GM12878 (cell line): ENCODE measurements at regions not wholly inside any gene's neighbourhood (a gene's known extent, or its start where the extent isn't known, plus 50 kb on each side); places are given as distances from the start of the nearest gene placed in this dataset.

Experiments used
- ATAC-seq: fragments of 200-7000 bp; cut with Tn5 transposase; 3 replicates; pipeline ENCODE4 v1.9.1; 2020; ENCODE audit warnings: mild to moderate bottlenecking, moderate library complexity
- BruUV-seq: library from RNA; stranded (reverse); fragments of 400-500 nt; replicated peaks from 2 replicates; lab custom pipeline; 2021; lab: Mats Ljungman, UMichigan
- CTCF ChIA-PET: fragments of 300-600 bp; sonication (Branson Sonifier 250); formaldehyde crosslinking; extraction: SDS; loops from one replicate; lab custom pipeline; 2021; ENCODE audit warnings: inconsistent platforms; lab: Yijun Ruan, JAX
- POLR2A ChIA-PET: fragments of 350-600 bp; formaldehyde crosslinking; extraction: SDS; loops from one replicate; lab custom pipeline; 2021; ENCODE audit warnings: inconsistent platforms; lab: Charles Lee
- RAD21 ChIA-PET: fragments of 300-600 bp; sonication (Branson Sonifier 250); formaldehyde crosslinking; loops from one replicate; lab custom pipeline; 2023; ENCODE audit warnings: antibody characterized with exemption; ENCODE audit not compliant: unreplicated experiment; lab: Charles Lee
- SMC1A ChIA-PET: fragments of 300-600 bp; sonication (Branson Sonifier 250); formaldehyde crosslinking; loops from one replicate; lab custom pipeline; 2023; ENCODE audit not compliant: unreplicated experiment, uncharacterized antibody; lab: Charles Lee
- DNase-seq: peaks from one replicate; pipeline ENCODE4 v3.0.0-alpha.2; 2011; ENCODE audit warnings: low read depth, low spot score
- FAIRE-seq: peaks from 3 replicates; lab custom pipeline; 2011; peaks lifted over from hg19 to GRCh38; lab: Jason Lieb, UNC
- H2AFZ ChIP-seq: 2 replicates; pipeline ENCODE4 v1.6.0; 2011; ENCODE audit warnings: low read depth, low read length, control low read depth; ENCODE audit not compliant: control insufficient read depth
- H3K27ac ChIP-seq: 2 replicates; pipeline ENCODE4 v1.5.1; 2011; ENCODE audit warnings: control low read depth; ENCODE audit not compliant: control insufficient read depth, insufficient read depth
- H3K27me3 ChIP-seq, 2 experiments: replicated peaks in 1 of 2; 2 replicates each; pipeline versions ENCODE4 v1.6.0 to v1.6.1; 2011; ENCODE audit warnings: low read length in 1 of 2; ENCODE audit not compliant: control insufficient read depth in 2 of 2, insufficient read depth in 2 of 2
- H3K36me3 ChIP-seq, 2 experiments: 2 replicates each; pipeline ENCODE4 v1.5.1; 2011; ENCODE audit warnings: low read length in 1 of 2; ENCODE audit not compliant: control insufficient read depth in 2 of 2, insufficient read depth in 2 of 2
- H3K4me1 ChIP-seq: 2 replicates; pipeline ENCODE4 v1.6.1; 2011; ENCODE audit warnings: mild to moderate bottlenecking, low read length, moderate library complexity, mixed read lengths; ENCODE audit not compliant: control insufficient read depth, insufficient read depth
- H3K4me2 ChIP-seq: 2 replicates; pipeline ENCODE4 v1.6.0; 2011; ENCODE audit warnings: control low read depth; ENCODE audit not compliant: control insufficient read depth, insufficient read depth
- H3K4me3 ChIP-seq: fragments of 200-600 bp; sonication (generic); 2 replicates; pipeline ENCODE4 v1.5.1; 2016
- H3K79me2 ChIP-seq: 2 replicates; pipeline ENCODE4 v1.6.0; 2011; ENCODE audit warnings: low read length; ENCODE audit not compliant: control insufficient read depth, insufficient read depth
- H3K9ac ChIP-seq: 2 replicates; pipeline ENCODE4 v1.8.0; 2011; ENCODE audit warnings: low read length, control low read depth, mixed read lengths; ENCODE audit not compliant: control insufficient read depth, insufficient read depth
- H3K9me3 ChIP-seq: replicated peaks from 3 replicates; pipeline ENCODE4 v1.5.1; 2011; ENCODE audit warnings: mild to moderate bottlenecking, low read length; ENCODE audit not compliant: control insufficient read depth, insufficient read depth
- H4K20me1 ChIP-seq: 2 replicates; pipeline ENCODE4 v1.6.0; 2011; ENCODE audit not compliant: control insufficient read depth, insufficient read depth
- ATF3 ChIP-seq: IDR thresholded peaks from 2 replicates; pipeline ENCODE4 v1.6.1; 2011; ENCODE audit warnings: low read depth, mild to moderate bottlenecking, low read length, moderate library complexity, borderline replicate concordance; ENCODE audit errors: extremely low read depth
- BHLHE40 ChIP-seq, 2 experiments: fragments of 450-650 bp in 1 of 2; IDR thresholded peaks; 2 replicates each; pipeline ENCODE4 v1.6.1; 2011 to 2017; ENCODE audit warnings: low read depth in 2 of 2, borderline replicate concordance in 1 of 2, improper control_type of control experiment in 1 of 2, low read length in 1 of 2, mild to moderate bottlenecking in 1 of 2
- CBFB ChIP-seq: IDR thresholded peaks from 2 replicates; pipeline ENCODE4 v1.6.1; 2016; ENCODE audit warnings: antibody characterized with exemption, low read depth
- CREB1 ChIP-seq: IDR thresholded peaks from 2 replicates; pipeline ENCODE4 v1.6.1; 2012; ENCODE audit warnings: low read depth, mild to moderate bottlenecking, inconsistent platforms
- HSF1 ChIP-seq: fragments of 150-350 bp; IDR thresholded peaks from 2 replicates; pipeline ENCODE4 v1.6.1; 2014; ENCODE audit warnings: mild to moderate bottlenecking, low read depth, low read length
- IKZF2 ChIP-seq, 2 experiments: fragments of 450-650 bp; IDR thresholded peaks; 2 replicates each; pipeline ENCODE4 v1.6.1; 2017; ENCODE audit warnings: mild to moderate bottlenecking in 2 of 2, moderate library complexity in 2 of 2
- MTA3 ChIP-seq: IDR thresholded peaks from 2 replicates; pipeline ENCODE4 v1.6.1; 2012; ENCODE audit warnings: low read length, inconsistent platforms, borderline replicate concordance
- RB1 ChIP-seq: fragments of 450-650 bp; formaldehyde crosslinking; IDR thresholded peaks from 2 replicates; pipeline ENCODE4 v1.6.1; 2017; ENCODE audit warnings: mild to moderate bottlenecking, borderline replicate concordance
- RUNX3 ChIP-seq: IDR thresholded peaks from 2 replicates; pipeline ENCODE4 v1.6.1; 2012; ENCODE audit warnings: low read length, inconsistent platforms
- SMAD1 ChIP-seq: fragments of 450-650 bp; IDR thresholded peaks from 2 replicates; pipeline ENCODE4 v1.6.1; 2018; ENCODE audit warnings: mild to moderate bottlenecking, low read depth; ENCODE audit not compliant: partially characterized antibody
- SPI1 ChIP-seq: IDR thresholded peaks from 2 replicates; pipeline ENCODE4 v1.6.1; 2011; ENCODE audit warnings: low read depth, mild to moderate bottlenecking, low read length, moderate library complexity, borderline replicate concordance; ENCODE audit not compliant: insufficient read depth
- TAF1 ChIP-seq: IDR thresholded peaks from 2 replicates; pipeline ENCODE4 v1.6.1; 2011; ENCODE audit warnings: mild to moderate bottlenecking, low read depth, low read length, borderline replicate concordance
- ZNF207 ChIP-seq: fragments of 450-650 bp; IDR thresholded peaks from 2 replicates; pipeline ENCODE4 v1.6.1; 2014; ENCODE audit warnings: antibody characterized with exemption, mild to moderate bottlenecking, borderline replicate concordance
- WGBS: methylation state at CpG from one replicate; pipeline ENCODE4 v1.1.6; 2016; ENCODE audit warnings: low lambda C conversion rate; ENCODE audit not compliant: insufficient replicate concordance, insufficient coverage; ENCODE audit errors: missing lambda C conversion rate; 5-methylcytosine and 5-hydroxymethylcytosine counted together
- in situ Hi-C: fragments of 300-500 bp; cut with MboI; formaldehyde crosslinking; loops from 9 replicates; pipeline ENCODE4 v1.14.3; 2018; ENCODE audit warnings: mixed read lengths
- intact Hi-C: fragments of 100-400 bp; cut with micrococcal nuclease; formaldehyde crosslinking; loops from one replicate; pipeline ENCODE4 v1.14.2; 2022; ENCODE audit not compliant: unreplicated experiment
- TF ChIP-seq, protein P1 (sequence below): fragments of 450-650 bp; conservative IDR thresholded peaks from 2 replicates; pipeline ENCODE4 v1.6.1; 2017; ENCODE audit warnings: mild to moderate bottlenecking, moderate library complexity

DNA sequence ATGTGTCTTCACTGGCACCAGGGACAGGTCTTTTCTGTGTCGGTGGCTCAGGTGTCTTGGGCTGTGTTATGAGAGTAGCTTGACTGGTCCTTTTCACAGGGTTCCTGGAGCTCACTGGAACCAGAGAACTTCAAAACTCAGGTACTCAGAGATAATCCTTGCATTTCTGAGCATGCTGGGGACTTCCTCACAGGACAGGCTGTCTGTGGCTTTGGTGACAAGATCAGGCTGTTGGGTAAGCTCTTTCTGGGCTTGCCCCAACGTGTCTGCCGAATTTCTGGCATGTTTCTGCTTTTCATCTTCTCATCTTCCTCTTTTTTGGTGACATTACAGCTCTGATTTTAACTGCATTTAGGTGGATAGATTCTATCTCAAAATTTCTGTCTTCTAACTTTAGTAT is 270.0 kb downstream of the CDH26 start:
- H3K27ac ChIP-seq = no peak overlapping the region
- no peak for DNase-seq
- in situ Hi-C loops = no loop called here
- H3K79me2 ChIP-seq = no peaks in the 10 kb centered on the region
- no peak; the same call in 2 of the 3 replicates for ATAC-seq
- CTCF ChIA-PET = interaction anchor here (0.6 to 2.6 kb wide), 3 partner anchors 18 to 40 kb away, joined by 3 to 17 read pairs (median 6); no protein-coding TSS in a partner anchor
- RAD21 ChIA-PET = interaction anchor here (1.1 kb wide), 1 partner anchor 87 kb away, joined by 3 read pairs; no protein-coding TSS in a partner anchor
- H3K9me3 ChIP-seq = no peaks in the 10 kb centered on the region; the same call in 2 of the 3 replicates
- WGBS = 31% methylated on average over 3 of the region's 3 CpGs
- H4K20me1 ChIP-seq = no peaks in the 10 kb centered on the region
- H3K4me3 ChIP-seq = no peak overlapping the region
- intact Hi-C loops = no loop called here
- no peak overlapping the region for H2AFZ ChIP-seq
- H3K36me3 ChIP-seq = no peaks in the 10 kb centered on the region
- POLR2A ChIA-PET = no interaction called here
- TF ChIP-seq CBFB = 0 out of 2 replicates have a peak, but pooled peaks have one; percentile 26
- peak; percentile 37; the same call in 1 of the 2 replicates for TF ChIP-seq RUNX3
- TF ChIP-seq SPI1 = peak; percentile 16; the same call in 1 of the 2 replicates
- no peak for TF ChIP-seq ZNF207
- TF ChIP-seq, protein P1, sequence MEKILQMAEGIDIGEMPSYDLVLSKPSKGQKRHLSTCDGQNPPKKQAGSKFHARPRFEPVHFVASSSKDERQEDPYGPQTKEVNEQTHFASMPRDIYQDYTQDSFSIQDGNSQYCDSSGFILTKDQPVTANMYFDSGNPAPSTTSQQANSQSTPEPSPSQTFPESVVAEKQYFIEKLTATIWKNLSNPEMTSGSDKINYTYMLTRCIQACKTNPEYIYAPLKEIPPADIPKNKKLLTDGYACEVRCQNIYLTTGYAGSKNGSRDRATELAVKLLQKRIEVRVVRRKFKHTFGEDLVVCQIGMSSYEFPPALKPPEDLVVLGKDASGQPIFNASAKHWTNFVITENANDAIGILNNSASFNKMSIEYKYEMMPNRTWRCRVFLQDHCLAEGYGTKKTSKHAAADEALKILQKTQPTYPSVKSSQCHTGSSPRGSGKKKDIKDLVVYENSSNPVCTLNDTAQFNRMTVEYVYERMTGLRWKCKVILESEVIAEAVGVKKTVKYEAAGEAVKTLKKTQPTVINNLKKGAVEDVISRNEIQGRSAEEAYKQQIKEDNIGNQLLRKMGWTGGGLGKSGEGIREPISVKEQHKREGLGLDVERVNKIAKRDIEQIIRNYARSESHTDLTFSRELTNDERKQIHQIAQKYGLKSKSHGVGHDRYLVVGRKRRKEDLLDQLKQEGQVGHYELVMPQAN = no peak
- no peak overlapping the region for H3K4me2 ChIP-seq
- H3K27me3 ChIP-seq = no peaks in the 10 kb centered on the region
- BruUV-seq = no TSS peak
- SMC1A ChIA-PET = interaction anchor here (1.5 kb wide), 1 partner anchor 14 kb away, joined by 4 read pairs; no protein-coding TSS in a partner anchor
- no peak overlapping the region for H3K9ac ChIP-seq
- FAIRE-seq = no peak
- no peaks in the 10 kb centered on the region for H3K4me1 ChIP-seq

GRCh38 chr20:60232380-60232779 is 274.2 kb downstream of the CDH26 start:
- RAD21 ChIA-PET = no interaction called here
- Histone ChIP-seq H3K27me3 (no peaks in the 10 kb centered on the region), H3K9ac (no peak overlapping the region), H3K9me3 (no peaks in the 10 kb centered on the region; the same call in 2 of the 3 replicates), H4K20me1 (no peaks in the 10 kb centered on the region), H3K4me3 (no peak overlapping the region), H3K27ac (no peak overlapping the region), H3K79me2 (no peaks in the 10 kb centered on the region), H3K4me1 (no peaks in the 10 kb centered on the region), H3K36me3 (no peaks in the 10 kb centered on the region), H2AFZ (no peak overlapping the region), H3K4me2 (no peak overlapping the region)
- SMC1A ChIA-PET = no interaction called here
- intact Hi-C loops (no loop called here), in situ Hi-C loops (no loop called here)
- CTCF ChIA-PET = interaction anchor here (1.3 to 1.4 kb wide), 2 partner anchors 21 to 30 kb away, joined by 3 to 4 read pairs; no protein-coding TSS in a partner anchor
- 28% methylated on average over 4 of the region's 4 CpGs for WGBS
- DNase-seq (no peak), ATAC-seq (no peak), FAIRE-seq (no peak)
- no TSS peak for BruUV-seq
- POLR2A ChIA-PET = no interaction called here
- TF ChIP-seq ATF3 (no peak), HSF1 (no peak), BHLHE40 (IDR thresholded peaks at IDR 0.05; ENCODE audit: borderline replicate concordance in 1 of 2, low read depth in 2 of 2, low read length in 1 of 2) (no peak), SMAD1 (no peak), SPI1 (no peak), MTA3 (no peak), IKZF2 (IDR thresholded peaks at IDR 0.05) (no peak), TAF1 (no peak), RB1 (no peak), CREB1 (no peak)
